ENCODE measurements at regions not wholly inside any gene's neighbourhood (a gene's known extent, or its start where the extent isn't known, plus 50 kb on each side); places are given as distances from the start of the nearest gene placed in this dataset.
"Not testable (repeated sequence)": the region's sequence is repeated elsewhere in the genome, so short reads cannot be mapped to it uniquely, and the experiment has no call there.

DNA sequence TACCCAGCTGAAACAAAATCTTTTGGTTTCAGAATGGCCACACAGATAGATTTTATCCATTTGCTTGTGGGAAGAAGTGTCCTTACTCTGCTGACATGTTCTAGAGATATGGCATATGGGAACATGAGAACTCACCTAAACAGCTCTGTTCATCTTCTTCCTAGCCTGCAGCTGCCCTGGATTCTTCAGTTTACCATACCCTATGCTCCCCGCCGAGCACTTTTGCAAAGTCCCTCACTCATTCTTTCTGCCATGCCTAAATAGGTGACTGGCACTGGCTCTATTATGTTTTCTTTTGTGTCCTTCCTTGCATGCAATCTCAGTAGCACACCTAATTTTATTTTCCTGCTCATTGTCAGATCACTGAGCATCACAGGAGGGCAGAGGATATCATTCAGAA, 293.7 kb upstream of the RSPO3 start:
- no peak for DNase-seq

- DNase-seq = no peak
Observed at GRCh38 chr6:126826166-126826714, 292.2 kb upstream of the RSPO3 start.

DNA sequence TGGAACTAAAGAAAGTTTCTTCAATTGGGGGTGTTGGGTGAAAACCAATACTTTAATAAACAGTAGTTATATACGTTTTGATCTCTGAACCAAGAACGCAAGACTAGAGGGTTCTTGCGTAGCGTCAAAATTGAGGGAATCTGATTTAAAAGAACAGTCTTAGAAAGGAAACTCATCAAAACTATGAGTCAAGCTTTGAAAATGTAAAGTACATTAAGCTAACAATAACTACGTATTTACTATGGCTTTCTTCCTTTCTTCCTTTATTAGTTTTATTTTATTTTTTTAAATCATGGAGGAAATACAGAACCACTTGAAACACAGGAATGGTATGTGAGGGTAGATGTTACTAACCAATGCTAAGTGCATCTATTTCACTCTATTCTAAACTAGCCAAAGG, 287.0 kb upstream of the RSPO3 start:
- no peak for DNase-seq

GRCh38 chr6:126842769-126843168, 275.7 kb upstream of the RSPO3 start:
- no peak for DNase-seq

DNA sequence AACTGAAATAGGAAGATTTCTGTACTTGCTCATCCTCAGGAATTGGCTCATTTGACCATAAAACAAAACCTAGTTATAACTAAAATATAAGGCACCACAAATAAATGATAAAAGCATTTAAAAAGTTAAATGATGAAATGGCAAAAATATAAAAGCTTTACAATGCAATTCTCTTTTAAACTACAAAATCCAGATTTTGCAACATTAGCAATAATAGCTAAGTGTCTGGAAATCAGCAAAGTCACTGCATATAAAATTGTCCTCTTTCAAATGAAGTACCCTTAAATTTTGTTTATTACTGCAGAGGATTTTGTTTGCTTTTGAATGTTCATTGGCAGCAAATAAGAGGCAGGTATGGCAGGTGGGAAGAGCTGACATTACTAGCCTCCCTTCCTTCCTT, 270.4 kb upstream of the RSPO3 start:
- DNase-seq = no peak

DNA sequence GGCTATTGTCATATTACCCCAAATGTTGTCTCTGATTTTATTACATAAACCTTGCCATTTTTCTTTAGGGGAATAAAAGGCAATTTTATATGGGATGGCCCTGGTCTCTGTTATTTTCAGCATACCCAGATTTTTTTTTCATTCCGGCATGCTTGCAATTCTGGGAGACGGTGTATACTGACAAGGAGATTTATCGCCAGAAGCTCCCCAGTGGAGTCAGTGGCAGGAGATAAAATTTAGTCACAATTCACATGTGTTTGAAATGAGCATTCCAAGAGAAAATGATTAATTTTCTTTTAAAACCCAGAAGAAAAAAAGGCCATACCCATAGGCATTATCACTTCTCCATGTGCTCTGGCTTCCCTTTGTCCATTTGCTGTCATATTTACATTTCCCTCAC, 250.8 kb upstream of the RSPO3 start:
- no peak for DNase-seq

GRCh38 chr6:126873351-126873750, 245.1 kb upstream of the RSPO3 start:
- DNase-seq = no peak

DNA sequence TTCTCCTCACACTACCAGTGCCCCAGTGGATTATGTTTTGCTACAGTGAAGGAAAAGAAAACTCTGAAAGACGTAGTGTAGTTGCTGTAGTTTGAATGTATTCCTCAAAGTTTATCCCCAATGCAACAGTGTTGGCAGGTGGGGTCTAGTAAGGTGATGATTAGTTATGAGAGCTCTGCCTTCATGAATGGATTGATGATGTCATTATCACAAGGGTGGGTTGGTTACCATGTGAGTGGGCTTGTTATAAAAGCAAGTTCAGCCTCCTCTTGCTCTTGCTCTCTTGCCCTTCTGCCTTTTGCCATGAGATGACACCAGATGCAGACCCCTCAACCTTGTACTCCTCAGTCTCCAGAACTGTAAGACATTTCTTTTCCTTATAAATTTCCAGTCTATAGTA, 244.7 kb upstream of the RSPO3 start:
- DNase-seq = no peak

DNA sequence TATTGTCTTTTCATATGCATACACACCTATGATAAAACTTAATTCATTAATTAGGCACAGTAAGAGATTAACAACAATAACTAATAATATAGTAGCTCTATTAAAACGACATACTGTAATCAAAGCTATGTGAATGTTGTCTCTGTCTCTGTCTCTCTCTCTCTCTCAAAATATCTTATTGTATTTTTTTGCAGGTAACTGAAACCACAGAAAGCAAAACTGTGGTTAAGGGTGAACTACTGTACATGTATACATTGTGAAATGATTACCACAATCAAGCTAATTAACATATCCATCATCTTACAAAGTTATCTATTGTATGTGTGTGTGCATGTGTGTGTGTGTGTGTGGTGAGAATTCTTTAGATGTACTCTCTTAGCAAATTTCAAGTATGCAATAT, 242.0 kb upstream of the RSPO3 start:
- no peak for DNase-seq

DNA sequence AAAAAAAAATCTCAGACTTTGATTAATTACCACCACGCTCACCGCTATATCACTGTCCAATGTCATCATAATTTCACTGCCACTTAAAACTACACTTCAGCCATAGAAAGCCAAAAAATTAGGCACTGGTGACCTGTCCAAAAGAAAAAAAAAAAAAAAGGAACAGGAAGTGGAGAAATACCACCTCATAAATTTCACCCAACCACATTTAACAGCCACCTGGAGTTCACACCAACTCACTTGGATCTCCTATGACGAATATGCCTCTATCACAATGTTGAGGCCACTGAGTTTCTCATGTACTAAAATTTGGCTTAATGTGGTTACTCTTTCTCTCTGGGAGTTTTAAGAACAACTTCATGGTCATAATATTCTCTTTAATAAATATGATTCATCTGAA, 237.5 kb upstream of the RSPO3 start:
- DNase-seq = no peak

DNA sequence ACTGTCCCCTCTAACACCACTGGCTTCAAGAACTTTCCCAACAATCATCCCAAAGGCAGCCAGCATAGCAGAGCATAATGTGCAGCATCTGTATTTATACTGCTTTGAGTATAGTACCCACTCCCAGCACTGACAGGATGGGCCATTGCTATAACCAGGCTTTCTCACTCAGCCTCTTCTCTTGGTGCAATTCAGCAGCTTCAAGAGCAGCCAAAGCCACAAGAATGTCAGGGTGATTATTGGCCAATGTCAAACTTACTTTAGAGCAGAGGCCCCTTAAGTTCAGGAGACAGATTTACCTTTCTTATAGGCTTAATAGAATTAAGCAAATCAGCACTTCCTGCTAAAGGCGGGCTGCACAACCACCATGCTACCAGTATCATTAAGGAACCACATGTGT, 232.4 kb upstream of the RSPO3 start:
- no peak for DNase-seq

DNA sequence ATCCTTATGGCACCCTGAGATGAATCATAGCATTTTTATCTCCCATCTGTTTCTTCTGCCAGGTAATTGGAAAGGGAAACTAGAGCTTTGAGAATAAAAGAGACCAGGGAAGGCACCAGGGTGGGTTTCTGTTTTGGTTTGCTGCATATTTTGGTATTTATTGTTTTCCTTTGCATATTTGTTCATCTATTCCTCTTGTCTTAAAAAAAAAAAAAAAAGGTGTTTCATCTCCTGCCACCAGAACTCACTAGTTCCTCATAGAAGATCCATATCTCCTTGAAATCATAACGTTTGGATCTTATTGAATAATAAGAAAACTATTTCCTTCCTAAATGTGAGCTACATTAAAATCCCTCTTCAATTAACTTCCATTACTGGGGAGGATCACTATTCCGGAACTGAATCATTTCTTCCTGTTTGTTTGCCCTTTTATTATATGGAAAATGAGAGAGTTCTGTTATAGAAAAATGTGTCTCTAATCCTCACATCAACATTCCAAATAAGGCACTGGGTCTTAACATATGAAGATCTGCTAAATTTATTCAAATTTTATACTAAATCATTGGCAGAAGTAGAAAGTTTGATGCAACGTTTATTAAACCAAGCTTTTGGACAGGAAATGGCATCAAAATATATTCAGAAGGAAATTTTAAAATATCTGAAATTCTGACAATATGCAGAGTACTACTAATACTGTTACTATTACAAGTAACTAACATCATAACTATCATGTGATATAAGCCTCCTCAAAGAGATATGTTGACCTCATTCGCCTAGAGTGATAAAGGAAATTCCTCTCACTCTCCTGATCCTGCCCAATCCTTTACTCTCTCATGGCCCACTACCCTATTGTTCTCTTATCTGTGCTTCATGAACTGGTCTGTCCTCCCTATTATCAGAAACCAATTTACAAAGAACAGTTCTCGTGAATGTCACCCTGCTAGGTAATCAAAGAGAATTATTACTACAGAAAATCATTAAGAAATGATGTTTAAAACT, 229.4 kb upstream of the RSPO3 start:
- no peak for DNase-seq

DNA sequence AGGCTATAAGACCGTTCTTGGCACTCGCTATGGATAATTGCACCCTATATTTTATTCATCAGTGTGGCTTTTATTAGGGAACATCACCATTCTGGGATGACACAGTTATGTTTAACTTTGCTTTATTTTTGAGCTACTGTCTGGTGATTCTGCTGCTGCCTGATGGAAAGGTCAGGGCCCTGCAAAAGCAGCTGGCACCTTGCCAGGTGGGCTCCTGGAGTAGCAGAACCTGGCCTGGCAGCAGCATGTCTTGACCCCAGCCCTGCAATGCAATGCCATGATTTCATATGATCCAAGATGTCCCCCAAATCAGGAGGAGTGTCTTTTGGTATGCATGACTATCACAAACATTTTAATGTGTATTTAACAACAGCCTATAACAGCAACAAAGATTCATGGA, 228.4 kb upstream of the RSPO3 start:
- DNase-seq = no peak

GRCh38 chr6:126891158-126891557, 227.3 kb upstream of the RSPO3 start:
- no peak for DNase-seq

- not testable (repeated sequence) for DNase-seq
Observed at GRCh38 chr6:126892869-126893268, 225.6 kb upstream of the RSPO3 start.

DNA sequence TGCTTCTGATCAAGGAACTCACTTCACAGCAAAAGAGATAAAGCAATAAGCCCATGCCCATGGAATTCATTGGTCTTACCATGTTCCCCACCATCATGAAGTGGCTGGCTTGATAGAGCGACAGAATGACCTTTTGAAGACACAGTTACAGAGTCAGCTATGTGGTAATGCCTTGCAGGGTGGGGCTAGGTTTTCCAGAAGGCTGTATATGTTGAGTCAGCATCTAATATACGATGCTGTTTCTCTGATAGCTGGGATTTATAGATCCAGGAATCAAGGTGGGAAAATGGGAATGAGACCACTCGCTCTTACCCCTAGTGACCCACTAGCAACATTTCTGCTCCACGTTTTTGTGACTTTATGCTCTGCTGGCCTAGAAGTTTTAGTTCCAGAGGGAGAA, 220.7 kb upstream of the RSPO3 start:
- no peak for DNase-seq

GRCh38 chr6:126904176-126904575, 214.3 kb upstream of the RSPO3 start:
- DNase-seq = no peak

- no peak for DNase-seq
Observed at GRCh38 chr6:126905917-126906316, 212.6 kb upstream of the RSPO3 start.

GRCh38 chr6:126907312-126907711, 211.2 kb upstream of the RSPO3 start:
- DNase-seq = no peak

GRCh38 chr6:126907996-126908395, 210.5 kb upstream of the RSPO3 start:
- DNase-seq = no peak

DNA sequence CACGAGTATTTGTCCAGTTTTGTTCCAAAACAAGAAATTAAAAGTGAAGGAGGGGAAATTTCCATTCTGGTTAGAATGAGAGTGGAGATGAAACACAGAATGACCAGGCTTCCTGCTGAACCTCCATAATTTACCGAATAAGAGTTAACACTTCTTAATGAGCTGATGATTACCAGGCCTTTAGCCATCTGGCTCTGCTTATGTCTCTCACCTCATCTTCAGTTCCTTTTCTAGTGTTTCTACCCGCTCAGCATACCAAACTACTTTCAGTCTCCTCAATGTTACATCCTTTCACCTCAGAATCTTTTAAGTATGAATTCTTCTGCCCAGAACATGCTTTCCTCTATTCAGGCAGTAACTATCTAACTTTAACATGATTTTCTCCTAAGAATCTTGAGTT, 209.0 kb upstream of the RSPO3 start:
- no peak for DNase-seq

DNA sequence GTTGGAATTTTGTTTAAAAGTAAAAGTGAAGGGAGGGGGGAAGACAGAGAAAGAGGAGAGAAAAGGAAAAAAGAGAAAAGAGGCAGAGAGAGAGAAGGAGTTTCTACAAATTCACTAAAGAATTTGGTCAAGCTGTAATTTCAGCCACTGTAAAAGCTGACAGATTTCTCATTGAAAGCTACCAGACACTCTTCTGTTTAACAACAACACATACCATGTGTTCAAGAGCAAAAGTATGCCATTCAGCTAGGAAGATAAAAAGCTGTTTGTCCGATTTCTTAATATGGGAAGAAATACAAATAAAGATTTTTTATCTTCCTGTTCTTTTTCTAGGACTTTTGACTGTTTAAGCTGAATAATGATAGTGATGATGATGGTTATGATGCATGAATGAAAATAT, 204.8 kb upstream of the RSPO3 start:
- DNase-seq = no peak

- no peak for DNase-seq
Observed at GRCh38 chr6:126914172-126914571, 204.3 kb upstream of the RSPO3 start.

DNA sequence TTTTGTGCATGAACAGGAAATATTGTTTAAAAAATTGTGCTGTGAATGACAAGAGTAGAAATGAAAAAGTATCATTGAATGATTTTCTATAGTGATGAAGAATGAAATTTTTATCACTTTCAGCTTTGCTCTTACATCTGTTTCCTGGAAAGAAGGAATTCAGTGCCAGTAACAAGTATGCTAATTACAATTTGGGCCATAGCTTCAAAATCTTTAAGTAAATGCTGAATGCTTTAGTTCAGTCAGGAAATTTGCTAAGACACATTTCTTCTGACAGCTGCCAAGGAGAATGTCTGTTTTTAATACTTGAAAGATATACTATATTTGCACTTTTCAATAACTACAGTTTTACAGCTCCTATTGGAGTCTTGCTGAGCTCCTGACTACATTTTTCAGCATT, 203.7 kb upstream of the RSPO3 start:
- DNase-seq = no peak

DNA sequence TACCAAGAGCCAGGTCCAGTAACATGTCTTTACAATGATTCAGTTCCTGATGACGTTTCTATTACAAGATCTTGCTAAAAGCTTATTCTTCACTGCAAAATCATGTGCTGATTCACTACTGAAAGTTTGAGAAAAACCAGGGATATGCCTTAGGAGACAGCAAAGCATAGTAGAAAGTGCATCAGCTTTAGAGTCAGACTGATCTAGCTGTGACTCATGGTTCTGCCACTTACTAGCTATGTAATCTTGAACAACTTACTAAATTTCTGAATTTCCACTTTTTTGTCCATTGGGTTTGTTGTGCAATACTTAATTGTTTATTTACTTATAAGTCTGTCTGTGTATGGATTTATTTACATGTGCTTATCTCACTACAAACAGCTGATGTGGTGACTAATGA, 198.5 kb upstream of the RSPO3 start:
- no peak for DNase-seq

Measured in COR-L47 (cell line).